ENCODE measurements at regions not wholly inside any gene's neighbourhood (a gene's known extent, or its start where the extent isn't known, plus 50 kb on each side); places are given as distances from the start of the nearest gene placed in this dataset.

- RAD21 ChIA-PET (ENCODE audit: low non-redundant PET in 1 of 2, low total read pairs in 2 of 2, uncharacterized antibody in 2 of 2, unreplicated experiment in 2 of 2): no interaction called here
Measured at GRCh38 chr12:111233786-111234185, 135.1 kb downstream of the PHETA1 start.

More at GRCh38 chr12:111233786-111234185, 135.1 kb downstream of the PHETA1 start:
- POLR2A ChIA-PET: no interaction called here
- no peaks in the 10 kb centered on the region for H3K4me1 ChIP-seq (ENCODE audit: control insufficient read depth in 1 of 2, insufficient read depth in 2 of 2, low read length in 2 of 2)
- no peak overlapping the region for H3K9ac ChIP-seq (ENCODE audit: low read length)
- CTCF ChIA-PET: no interaction called here
- H4K20me1 ChIP-seq (ENCODE audit: insufficient read depth): no peaks in the 10 kb centered on the region
- TF ChIP-seq ELF1 (IDR thresholded peaks at IDR 0.05; ENCODE audit: borderline replicate concordance, low read depth) (no peak), SIN3A (IDR thresholded peaks at IDR 0.05; ENCODE audit: low read depth) (no peak), RAD21 (IDR thresholded peaks at IDR 0.05; ENCODE audit: low read depth) (no peak), EGR1 (IDR thresholded peaks at IDR 0.05; ENCODE audit: low read depth) (no peak), SRF (IDR thresholded peaks at IDR 0.05; ENCODE audit: low read depth) (no peak), SP1 (IDR thresholded peaks at IDR 0.05; ENCODE audit: low read depth) (no peak), REST (IDR thresholded peaks at IDR 0.05; ENCODE audit: low read depth) (no peak), ATF3 (IDR thresholded peaks at IDR 0.05) (no peak), JUND (IDR thresholded peaks at IDR 0.05) (no peak), EZH2phosphoT487 (IDR thresholded peaks at IDR 0.05; ENCODE audit: borderline replicate concordance) (no peak), TCF7L2 (IDR thresholded peaks at IDR 0.05; ENCODE audit: borderline replicate concordance, extremely low read depth, insufficient read depth, insufficient read length) (no peak), POLR2AphosphoS5 (IDR thresholded peaks at IDR 0.05; ENCODE audit: low read depth, low read length) (no peak), ZNF274 (IDR thresholded peaks at IDR 0.05; ENCODE audit: low read depth, low read length) (no peak)
- TF ChIP-seq, protein P1, sequence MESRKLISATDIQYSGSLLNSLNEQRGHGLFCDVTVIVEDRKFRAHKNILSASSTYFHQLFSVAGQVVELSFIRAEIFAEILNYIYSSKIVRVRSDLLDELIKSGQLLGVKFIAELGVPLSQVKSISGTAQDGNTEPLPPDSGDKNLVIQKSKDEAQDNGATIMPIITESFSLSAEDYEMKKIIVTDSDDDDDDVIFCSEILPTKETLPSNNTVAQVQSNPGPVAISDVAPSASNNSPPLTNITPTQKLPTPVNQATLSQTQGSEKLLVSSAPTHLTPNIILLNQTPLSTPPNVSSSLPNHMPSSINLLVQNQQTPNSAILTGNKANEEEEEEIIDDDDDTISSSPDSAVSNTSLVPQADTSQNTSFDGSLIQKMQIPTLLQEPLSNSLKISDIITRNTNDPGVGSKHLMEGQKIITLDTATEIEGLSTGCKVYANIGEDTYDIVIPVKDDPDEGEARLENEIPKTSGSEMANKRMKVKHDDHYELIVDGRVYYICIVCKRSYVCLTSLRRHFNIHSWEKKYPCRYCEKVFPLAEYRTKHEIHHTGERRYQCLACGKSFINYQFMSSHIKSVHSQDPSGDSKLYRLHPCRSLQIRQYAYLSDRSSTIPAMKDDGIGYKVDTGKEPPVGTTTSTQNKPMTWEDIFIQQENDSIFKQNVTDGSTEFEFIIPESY (IDR thresholded peaks at IDR 0.05; ENCODE audit: extremely low read depth, insufficient replicate concordance, low read length): no peak
- TF ChIP-seq, protein P2, sequence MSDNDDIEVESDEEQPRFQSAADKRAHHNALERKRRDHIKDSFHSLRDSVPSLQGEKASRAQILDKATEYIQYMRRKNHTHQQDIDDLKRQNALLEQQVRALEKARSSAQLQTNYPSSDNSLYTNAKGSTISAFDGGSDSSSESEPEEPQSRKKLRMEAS (IDR thresholded peaks at IDR 0.05): no peak
- no peak overlapping the region for H3K4me3 ChIP-seq (replicated peaks in 1 of 2; ENCODE audit: low read depth in 1 of 2, low read length in 2 of 2)
- H3K4me2 ChIP-seq (ENCODE audit: low read length): no peak overlapping the region
- peaks cover 9% of the 10 kb centered on the region; the same call in 1 of the 2 replicates for H3K27me3 ChIP-seq (ENCODE audit: insufficient read depth, low read length)
- DNase-seq (ENCODE audit: low read depth, low spot score): no peak
- no peak overlapping the region for H2AFZ ChIP-seq (ENCODE audit: low read depth, low read length, poor library complexity, severe bottlenecking)
- no peaks in the 10 kb centered on the region for H3K9me3 ChIP-seq (ENCODE audit: control insufficient read depth in 1 of 2, insufficient read depth in 1 of 2, low read depth in 1 of 2, low read length in 2 of 2)
- no peaks in the 10 kb centered on the region for H3K9me2 ChIP-seq (ENCODE audit: insufficient read depth)
- H3K79me2 ChIP-seq (ENCODE audit: insufficient read depth, low read length): no peaks in the 10 kb centered on the region
- H3K36me3 ChIP-seq (ENCODE audit: control insufficient read depth in 1 of 2, insufficient read depth in 2 of 2, low read length in 2 of 2): no peaks in the 10 kb centered on the region
- intact Hi-C loops (cut with micrococcal nuclease): no loop called here
- ATAC-seq: no peak
- no TSS peak for BruUV-seq (replicated peaks)
- H3K27ac ChIP-seq (ENCODE audit: low read depth, low read length): no peak overlapping the region
